ENCODE measurements at regions not wholly inside any gene's neighbourhood (a gene's known extent, or its start where the extent isn't known, plus 50 kb on each side); places are given as distances from the start of the nearest gene placed in this dataset.
A peak's percentile ranks its signal among the peaks of the same experiment; 100 is the strongest.

DNA sequence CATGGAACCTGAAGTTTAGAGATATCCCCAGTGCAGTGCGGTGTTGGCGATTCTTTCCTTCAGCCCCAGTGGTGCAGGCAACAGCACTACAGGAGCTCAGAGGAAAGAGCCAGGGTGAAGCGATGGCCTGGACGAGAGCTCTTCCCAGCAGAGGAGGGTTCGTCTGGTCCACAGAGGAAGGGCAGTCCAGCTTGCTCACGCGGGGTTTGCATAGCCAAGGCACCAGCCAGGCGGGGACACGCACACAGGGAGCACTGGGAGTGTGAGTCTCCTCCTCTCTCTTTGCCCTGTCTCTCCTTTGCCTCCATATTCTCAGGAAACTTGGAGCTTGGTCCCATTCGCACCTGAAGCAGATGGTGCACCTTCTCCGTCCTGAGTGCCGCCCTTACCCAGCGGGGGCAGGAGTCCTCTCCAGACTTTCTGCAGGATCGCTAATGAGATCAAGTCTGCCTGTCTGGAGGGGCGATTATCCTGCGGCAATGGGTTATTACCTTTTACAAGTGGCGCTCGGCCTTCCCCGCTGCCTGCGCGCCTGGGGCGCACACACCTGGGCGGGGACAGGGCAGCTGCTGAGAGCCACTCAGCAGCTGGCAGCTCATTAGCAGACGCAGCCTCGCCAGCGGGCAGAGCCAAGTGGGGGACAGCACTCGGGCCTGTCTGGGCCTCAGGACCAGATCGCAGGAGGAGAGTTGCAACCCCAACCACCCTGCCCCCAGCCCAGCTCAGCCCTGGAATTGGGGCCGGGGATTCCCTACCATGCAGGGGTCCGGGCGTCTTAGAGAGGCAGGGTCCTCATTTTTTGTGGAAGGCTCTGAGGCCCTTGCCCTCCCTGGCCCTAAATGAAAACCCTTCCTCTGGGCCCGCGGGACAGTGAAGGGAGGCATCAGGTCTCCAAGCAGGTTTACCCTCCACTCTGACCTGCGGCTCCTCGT is 119.0 kb upstream of the MEF2A start:
- DNase-seq (ENCODE audit: insufficient read length, low spot score) (no peak), FAIRE-seq (no peak)
- TF ChIP-seq POLR2A (IDR thresholded peaks at IDR 0.05; ENCODE audit: low read depth, low read length) (no peak), POU2F2 (IDR thresholded peaks at IDR 0.05; ENCODE audit: low read depth, low read length) (no peak), POLR2AphosphoS5 (IDR thresholded peaks at IDR 0.05; ENCODE audit: low read depth, low read length) (no peak), SPI1 (IDR thresholded peaks at IDR 0.05; ENCODE audit: low read depth, low read length) (no peak), PAX5 (IDR thresholded peaks at IDR 0.05; ENCODE audit: insufficient read depth, low read length, severe bottlenecking) (no peak), TAF1 (IDR thresholded peaks at IDR 0.05; ENCODE audit: low read depth, low read length) (no peak)

GRCh38 chr15:99447497-99448371 is 118.0 kb upstream of the MEF2A start:
- DNase-seq (ENCODE audit: insufficient read length, low spot score): no peak
- TF ChIP-seq SPI1 (IDR thresholded peaks at IDR 0.05; ENCODE audit: low read depth, low read length) (no peak), POLR2AphosphoS5 (IDR thresholded peaks at IDR 0.05; ENCODE audit: low read depth, low read length) (no peak), POLR2A (IDR thresholded peaks at IDR 0.05; ENCODE audit: low read depth, low read length) (no peak), TAF1 (IDR thresholded peaks at IDR 0.05; ENCODE audit: low read depth, low read length) (no peak), PAX5 (IDR thresholded peaks at IDR 0.05; ENCODE audit: insufficient read depth, low read length, severe bottlenecking) (no peak), POU2F2 (IDR thresholded peaks at IDR 0.05; ENCODE audit: low read depth, low read length) (no peak)
- no peak for FAIRE-seq

DNA sequence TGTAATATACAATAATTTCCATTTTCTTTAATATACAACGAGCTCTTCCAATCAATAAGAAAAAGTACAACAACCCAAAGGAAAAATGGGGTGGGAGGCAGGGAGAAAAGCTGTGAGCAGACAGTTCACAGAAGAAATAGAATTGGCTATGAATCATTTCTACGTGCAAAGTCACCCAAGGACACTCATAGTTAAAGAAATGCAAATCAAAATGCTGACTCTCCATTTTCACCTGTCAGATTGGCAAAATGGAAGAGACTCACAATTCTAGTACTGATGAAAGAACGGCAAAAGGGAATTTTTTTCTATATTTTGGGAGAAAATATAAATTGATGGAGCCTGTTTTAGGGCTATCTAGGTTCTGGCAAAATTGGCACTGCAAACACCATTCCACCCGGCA is 116.3 kb upstream of the MEF2A start:
- TF ChIP-seq PAX5 (IDR thresholded peaks at IDR 0.05; ENCODE audit: insufficient read depth, low read length, severe bottlenecking) (no peak), POLR2A (IDR thresholded peaks at IDR 0.05; ENCODE audit: low read depth, low read length) (no peak), POLR2AphosphoS5 (IDR thresholded peaks at IDR 0.05; ENCODE audit: low read depth, low read length) (no peak), TAF1 (IDR thresholded peaks at IDR 0.05; ENCODE audit: low read depth, low read length) (no peak), POU2F2 (IDR thresholded peaks at IDR 0.05; ENCODE audit: low read depth, low read length) (no peak), SPI1 (IDR thresholded peaks at IDR 0.05; ENCODE audit: low read depth, low read length) (no peak)
- FAIRE-seq: no peak
- no peak for DNase-seq (ENCODE audit: insufficient read length, low spot score)

GRCh38 chr15:99450896-99451358 is 114.9 kb upstream of the MEF2A start:
- TF ChIP-seq PAX5 (IDR thresholded peaks at IDR 0.05; ENCODE audit: insufficient read depth, low read length, severe bottlenecking) (no peak), TAF1 (IDR thresholded peaks at IDR 0.05; ENCODE audit: low read depth, low read length) (no peak), POU2F2 (IDR thresholded peaks at IDR 0.05; ENCODE audit: low read depth, low read length) (no peak), SPI1 (IDR thresholded peaks at IDR 0.05; ENCODE audit: low read depth, low read length) (no peak), POLR2A (IDR thresholded peaks at IDR 0.05; ENCODE audit: low read depth, low read length) (no peak), POLR2AphosphoS5 (IDR thresholded peaks at IDR 0.05; ENCODE audit: low read depth, low read length) (no peak)
- FAIRE-seq: peak; percentile 72
- no peak for DNase-seq (ENCODE audit: insufficient read length, low spot score)

DNA sequence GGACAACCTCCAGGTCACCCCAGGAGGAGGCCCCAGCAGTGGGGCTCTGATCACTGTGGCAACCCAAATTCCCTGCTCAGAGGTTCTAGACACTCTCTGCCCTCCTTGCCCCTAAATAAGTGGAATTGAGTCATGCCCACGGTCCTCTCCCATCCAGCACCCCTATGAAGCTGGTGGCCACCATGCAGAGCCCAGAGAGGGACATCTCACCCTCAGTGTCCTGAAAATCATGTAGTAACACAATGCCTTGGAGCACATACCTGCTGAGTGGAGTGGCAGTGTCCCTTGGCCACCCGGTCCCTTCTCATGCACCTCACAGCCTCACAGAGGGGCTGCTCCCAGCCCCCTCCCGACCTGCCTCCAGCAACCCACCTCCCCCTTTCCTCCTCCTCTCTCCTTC is 114.3 kb upstream of the MEF2A start:
- no peak for FAIRE-seq
- no peak for DNase-seq (ENCODE audit: insufficient read length, low spot score)
- TF ChIP-seq POLR2A (IDR thresholded peaks at IDR 0.05; ENCODE audit: low read depth, low read length): no peak
- no peak for TF ChIP-seq POU2F2 (IDR thresholded peaks at IDR 0.05; ENCODE audit: low read depth, low read length)
- no peak for TF ChIP-seq SPI1 (IDR thresholded peaks at IDR 0.05; ENCODE audit: low read depth, low read length)
- no peak for TF ChIP-seq TAF1 (IDR thresholded peaks at IDR 0.05; ENCODE audit: low read depth, low read length)
- no peak for TF ChIP-seq PAX5 (IDR thresholded peaks at IDR 0.05; ENCODE audit: insufficient read depth, low read length, severe bottlenecking)
- no peak for TF ChIP-seq POLR2AphosphoS5 (IDR thresholded peaks at IDR 0.05; ENCODE audit: low read depth, low read length)

DNA sequence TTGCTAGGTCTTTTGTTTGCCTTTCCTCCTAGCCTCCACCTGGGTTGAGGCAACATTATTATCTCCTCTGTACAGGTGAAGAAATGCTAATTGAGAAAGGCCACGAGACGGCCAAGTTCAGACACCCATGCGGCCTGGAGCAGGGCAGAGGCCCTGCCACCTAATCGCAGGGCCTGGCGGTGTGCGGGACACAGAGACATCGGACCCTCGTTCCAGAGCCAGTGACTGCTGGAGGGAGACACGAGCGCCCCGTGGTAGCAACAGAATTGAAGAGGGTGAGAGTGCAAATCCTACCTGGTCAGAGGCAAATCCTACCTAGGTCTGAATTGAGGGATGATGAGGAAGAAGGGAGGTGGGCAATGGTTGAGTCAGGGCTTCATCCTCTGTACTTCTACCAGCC is 113.8 kb upstream of the MEF2A start:
- no peak for TF ChIP-seq POLR2A (IDR thresholded peaks at IDR 0.05; ENCODE audit: low read depth, low read length)
- TF ChIP-seq POU2F2 (IDR thresholded peaks at IDR 0.05; ENCODE audit: low read depth, low read length): no peak
- no peak for TF ChIP-seq POLR2AphosphoS5 (IDR thresholded peaks at IDR 0.05; ENCODE audit: low read depth, low read length)
- no peak for TF ChIP-seq PAX5 (IDR thresholded peaks at IDR 0.05; ENCODE audit: insufficient read depth, low read length, severe bottlenecking)
- no peak for TF ChIP-seq SPI1 (IDR thresholded peaks at IDR 0.05; ENCODE audit: low read depth, low read length)
- no peak for TF ChIP-seq TAF1 (IDR thresholded peaks at IDR 0.05; ENCODE audit: low read depth, low read length)
- DNase-seq (ENCODE audit: insufficient read length, low spot score) (no peak), FAIRE-seq (no peak)

- DNase-seq (ENCODE audit: insufficient read length, low spot score): peak; percentile 63
- peak; percentile 90 for FAIRE-seq
- TF ChIP-seq PAX5 (IDR thresholded peaks at IDR 0.05; ENCODE audit: insufficient read depth, low read length, severe bottlenecking): no peak
- 0 out of 2 replicates have a peak, but pooled peaks have one; percentile 22 for TF ChIP-seq TAF1 (IDR thresholded peaks at IDR 0.05; ENCODE audit: low read depth, low read length)
- peak; percentile 84 for TF ChIP-seq SPI1 (IDR thresholded peaks at IDR 0.05; ENCODE audit: low read depth, low read length)
Measured at GRCh38 chr15:99452728-99453636, 112.8 kb upstream of the MEF2A start.

GRCh38 chr15:99453637-99454030 is 112.2 kb upstream of the MEF2A start:
- DNase-seq (ENCODE audit: insufficient read length, low spot score) (no peak), FAIRE-seq (no peak)
- TF ChIP-seq PAX5 (IDR thresholded peaks at IDR 0.05; ENCODE audit: insufficient read depth, low read length, severe bottlenecking) (no peak), SPI1 (IDR thresholded peaks at IDR 0.05; ENCODE audit: low read depth, low read length) (no peak), TAF1 (IDR thresholded peaks at IDR 0.05; ENCODE audit: low read depth, low read length) (no peak), POU2F2 (IDR thresholded peaks at IDR 0.05; ENCODE audit: low read depth, low read length) (no peak), POLR2A (IDR thresholded peaks at IDR 0.05; ENCODE audit: low read depth, low read length) (no peak), POLR2AphosphoS5 (IDR thresholded peaks at IDR 0.05; ENCODE audit: low read depth, low read length) (no peak)
